ENCODE measurements at regions not wholly inside any gene's neighbourhood (a gene's known extent, or its start where the extent isn't known, plus 50 kb on each side); places are given as distances from the start of the nearest gene placed in this dataset.

DNA sequence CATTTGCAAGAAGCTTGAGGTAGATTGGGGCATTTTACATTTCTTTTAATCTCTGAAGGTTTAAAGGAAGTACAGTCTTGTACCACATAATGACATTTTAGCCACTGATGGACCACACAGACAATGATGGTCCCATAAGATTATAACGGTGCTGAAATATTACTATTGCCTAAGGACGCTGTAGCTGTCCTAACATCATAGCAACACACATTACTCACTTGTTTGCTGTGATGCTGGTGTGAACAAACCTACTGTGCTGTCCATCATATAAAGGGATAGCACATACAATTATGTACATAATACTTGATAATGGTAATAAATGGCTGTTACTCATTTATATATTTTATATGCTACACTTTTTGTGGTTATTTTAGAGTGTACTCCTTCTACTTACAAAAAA, 127.1 kb upstream of the CPNE8 start (continued):
- TF ChIP-seq, protein P1, sequence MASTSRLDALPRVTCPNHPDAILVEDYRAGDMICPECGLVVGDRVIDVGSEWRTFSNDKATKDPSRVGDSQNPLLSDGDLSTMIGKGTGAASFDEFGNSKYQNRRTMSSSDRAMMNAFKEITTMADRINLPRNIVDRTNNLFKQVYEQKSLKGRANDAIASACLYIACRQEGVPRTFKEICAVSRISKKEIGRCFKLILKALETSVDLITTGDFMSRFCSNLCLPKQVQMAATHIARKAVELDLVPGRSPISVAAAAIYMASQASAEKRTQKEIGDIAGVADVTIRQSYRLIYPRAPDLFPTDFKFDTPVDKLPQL (IDR thresholded peaks at IDR 0.05; ENCODE audit: extremely low read depth, insufficient read length) = no peak
- TF ChIP-seq NR2C1 (IDR thresholded peaks at IDR 0.05) (no peak), NR2C1 (tag; IDR thresholded peaks at IDR 0.05) (no peak), SMARCA5 (IDR thresholded peaks at IDR 0.05) (no peak), ZKSCAN1 (IDR thresholded peaks at IDR 0.05; ENCODE audit: low read depth, low read length) (no peak), ASH1L (IDR thresholded peaks at IDR 0.05; ENCODE audit: borderline replicate concordance, low read depth, partially characterized antibody) (no peak), KLF1 (tag; IDR thresholded peaks at IDR 0.05) (no peak), ATF7 (IDR thresholded peaks at IDR 0.05) (no peak), SNIP1 (IDR thresholded peaks at IDR 0.05; ENCODE audit: low read depth) (no peak)
- TF ChIP-seq, protein P2, sequence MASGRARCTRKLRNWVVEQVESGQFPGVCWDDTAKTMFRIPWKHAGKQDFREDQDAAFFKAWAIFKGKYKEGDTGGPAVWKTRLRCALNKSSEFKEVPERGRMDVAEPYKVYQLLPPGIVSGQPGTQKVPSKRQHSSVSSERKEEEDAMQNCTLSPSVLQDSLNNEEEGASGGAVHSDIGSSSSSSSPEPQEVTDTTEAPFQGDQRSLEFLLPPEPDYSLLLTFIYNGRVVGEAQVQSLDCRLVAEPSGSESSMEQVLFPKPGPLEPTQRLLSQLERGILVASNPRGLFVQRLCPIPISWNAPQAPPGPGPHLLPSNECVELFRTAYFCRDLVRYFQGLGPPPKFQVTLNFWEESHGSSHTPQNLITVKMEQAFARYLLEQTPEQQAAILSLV (tag; IDR thresholded peaks at IDR 0.05) = no peak

DNA sequence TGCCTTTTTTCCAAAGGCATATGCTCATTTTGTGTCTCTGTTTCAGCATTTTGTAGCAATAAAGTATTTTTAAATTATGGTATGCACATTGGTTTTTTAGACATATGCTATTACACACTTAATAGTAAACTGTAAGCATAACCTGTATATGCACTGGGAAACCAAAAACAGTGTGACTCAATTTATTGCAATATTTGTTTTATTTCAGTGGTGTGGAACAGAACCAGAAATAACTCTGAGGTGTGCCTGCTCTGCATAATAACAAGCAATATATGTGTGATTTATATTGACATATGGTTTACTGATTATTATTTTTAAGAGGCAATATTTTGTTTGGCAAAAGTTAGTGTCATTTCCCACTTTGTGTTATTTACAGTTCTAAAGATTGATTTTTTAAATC, 126.6 kb upstream of the CPNE8 start:
- ATAC-seq = no peak
- Histone ChIP-seq H2AFZ (ENCODE audit: low read depth, low read length) (no peak overlapping the region), H3K27me3 (ENCODE audit: control insufficient read depth in 2 of 2, insufficient read depth in 2 of 2, low read length in 2 of 2) (no peaks in the 10 kb centered on the region), H3K9ac (ENCODE audit: insufficient read depth in 1 of 2, low read depth in 2 of 2, low read length in 2 of 2) (no peak overlapping the region), H3K9me3 (replicated peaks; ENCODE audit: control insufficient read depth, insufficient read depth, low read depth, low read length) (no peaks in the 10 kb centered on the region), H3K9me1 (ENCODE audit: control insufficient read depth, insufficient read depth, low read length) (no peaks in the 10 kb centered on the region), H3K4me3 (no peak overlapping the region), H3K4me2 (ENCODE audit: insufficient read depth, low read length) (no peak overlapping the region), H3K79me2 (ENCODE audit: control insufficient read depth, insufficient read depth, low read length) (no peaks in the 10 kb centered on the region), H4K20me1 (replicated peaks; ENCODE audit: control insufficient read depth, insufficient read depth, low read length) (no peaks in the 10 kb centered on the region), H3K36me3 (ENCODE audit: control insufficient read depth, insufficient read depth, low read length) (no peaks in the 10 kb centered on the region), H3K4me1 (replicated peaks in 1 of 2; ENCODE audit: control insufficient read depth in 2 of 2, insufficient read depth in 2 of 2, low read length in 2 of 2) (no peaks in the 10 kb centered on the region), H3K27ac (ENCODE audit: extremely low read depth, low read depth, low read length) (no peak overlapping the region)
- CTCF ChIA-PET (ENCODE audit: low intra/inter-chr PET ratio) = no interaction called here
- POLR2A ChIA-PET = no interaction called here
- intact Hi-C loops (cut with micrococcal nuclease) = no loop called here
- in situ Hi-C loops (cut with MboI) = no loop called here
- no peak for FAIRE-seq
- no peak for DNase-seq (ENCODE audit: extremely low read depth in 1 of 4, low spot score in 3 of 4)
- BruUV-seq (replicated peaks) = no TSS peak
- TF ChIP-seq ZNF24 (IDR thresholded peaks at IDR 0.05) (no peak), GATAD2A (IDR thresholded peaks at IDR 0.05) (no peak), NFIC (IDR thresholded peaks at IDR 0.05) (no peak), ZNF668 (CRISPR knock-in tag; IDR thresholded peaks at IDR 0.05) (no peak), RFX5 (IDR thresholded peaks at IDR 0.05; ENCODE audit: low read depth, low read length) (no peak), DDX20 (tag; IDR thresholded peaks at IDR 0.05; ENCODE audit: low read depth) (no peak), BHLHE40 (IDR thresholded peaks at IDR 0.05; ENCODE audit: low read length) (no peak), ARID2 (IDR thresholded peaks at IDR 0.05) (no peak), SP2 (IDR thresholded peaks at IDR 0.05; ENCODE audit: extremely low read depth, low read depth, low read length, poor library complexity, severe bottlenecking) (no peak), TAF7 (tag; IDR thresholded peaks at IDR 0.05) (no peak)
- TF ChIP-seq, protein P3, sequence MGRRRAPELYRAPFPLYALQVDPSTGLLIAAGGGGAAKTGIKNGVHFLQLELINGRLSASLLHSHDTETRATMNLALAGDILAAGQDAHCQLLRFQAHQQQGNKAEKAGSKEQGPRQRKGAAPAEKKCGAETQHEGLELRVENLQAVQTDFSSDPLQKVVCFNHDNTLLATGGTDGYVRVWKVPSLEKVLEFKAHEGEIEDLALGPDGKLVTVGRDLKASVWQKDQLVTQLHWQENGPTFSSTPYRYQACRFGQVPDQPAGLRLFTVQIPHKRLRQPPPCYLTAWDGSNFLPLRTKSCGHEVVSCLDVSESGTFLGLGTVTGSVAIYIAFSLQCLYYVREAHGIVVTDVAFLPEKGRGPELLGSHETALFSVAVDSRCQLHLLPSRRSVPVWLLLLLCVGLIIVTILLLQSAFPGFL (CRISPR knock-in tag; IDR thresholded peaks at IDR 0.05) = no peak
- TF ChIP-seq, protein P4, sequence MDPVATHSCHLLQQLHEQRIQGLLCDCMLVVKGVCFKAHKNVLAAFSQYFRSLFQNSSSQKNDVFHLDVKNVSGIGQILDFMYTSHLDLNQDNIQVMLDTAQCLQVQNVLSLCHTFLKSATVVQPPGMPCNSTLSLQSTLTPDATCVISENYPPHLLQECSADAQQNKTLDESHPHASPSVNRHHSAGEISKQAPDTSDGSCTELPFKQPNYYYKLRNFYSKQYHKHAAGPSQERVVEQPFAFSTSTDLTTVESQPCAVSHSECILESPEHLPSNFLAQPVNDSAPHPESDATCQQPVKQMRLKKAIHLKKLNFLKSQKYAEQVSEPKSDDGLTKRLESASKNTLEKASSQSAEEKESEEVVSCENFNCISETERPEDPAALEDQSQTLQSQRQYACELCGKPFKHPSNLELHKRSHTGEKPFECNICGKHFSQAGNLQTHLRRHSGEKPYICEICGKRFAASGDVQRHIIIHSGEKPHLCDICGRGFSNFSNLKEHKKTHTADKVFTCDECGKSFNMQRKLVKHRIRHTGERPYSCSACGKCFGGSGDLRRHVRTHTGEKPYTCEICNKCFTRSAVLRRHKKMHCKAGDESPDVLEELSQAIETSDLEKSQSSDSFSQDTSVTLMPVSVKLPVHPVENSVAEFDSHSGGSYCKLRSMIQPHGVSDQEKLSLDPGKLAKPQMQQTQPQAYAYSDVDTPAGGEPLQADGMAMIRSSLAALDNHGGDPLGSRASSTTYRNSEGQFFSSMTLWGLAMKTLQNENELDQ (CRISPR knock-in tag; IDR thresholded peaks at IDR 0.05; ENCODE audit: borderline replicate concordance) = no peak

All from K562 (cell line).